OCI-LY1 (cell line): ENCODE measurements at regions not wholly inside any gene's neighbourhood (a gene's known extent, or its start where the extent isn't known, plus 50 kb on each side); places are given as distances from the start of the nearest gene placed in this dataset.

Experiments used
- H2AFZ ChIP-seq: fragments of 200-600 bp; sonication (generic), shearing (Covaris generic); 2 replicates; pipeline ENCODE4 v1.6.0; 2014; ENCODE audit warnings: antibody characterized with exemption, mild to moderate bottlenecking, low read length
- H3F3A ChIP-seq: fragments of 200-600 bp; sonication (generic), shearing (Covaris generic); 2 replicates; pipeline ENCODE4 v1.6.0; 2014; ENCODE audit warnings: mild to moderate bottlenecking, antibody characterized with exemption, low read length, moderate library complexity; ENCODE audit not compliant: insufficient read depth
- H3K27ac ChIP-seq: fragments of 200-600 bp; sonication (generic); 2 replicates; pipeline ENCODE4 v1.5.1; 2014; ENCODE audit warnings: low read length, mixed run types, mild to moderate bottlenecking, low read depth; ENCODE audit not compliant: poor library complexity, severe bottlenecking
- H3K27me3 ChIP-seq: fragments of 200-600 bp; sonication (generic); 2 replicates; pipeline ENCODE4 v1.6.0; 2014; ENCODE audit warnings: antibody characterized with exemption, mild to moderate bottlenecking, low read length, moderate library complexity; ENCODE audit not compliant: insufficient read depth
- H3K36me3 ChIP-seq: fragments of 200-600 bp; sonication (generic); 2 replicates; pipeline ENCODE4 v1.6.1; 2014; ENCODE audit warnings: mild to moderate bottlenecking, antibody characterized with exemption, low read length, moderate library complexity, mixed read lengths; ENCODE audit not compliant: insufficient read depth
- H3K4me1 ChIP-seq: fragments of 200-600 bp; sonication (generic); 2 replicates; pipeline ENCODE4 v1.5.1; 2014; ENCODE audit warnings: mild to moderate bottlenecking, low read length, moderate library complexity; ENCODE audit not compliant: insufficient read depth, severe bottlenecking
- H3K4me2 ChIP-seq: fragments of 200-600 bp; sonication (generic), shearing (Covaris generic); 2 replicates; pipeline ENCODE4 v1.6.1; 2014; ENCODE audit warnings: low read length
- H3K4me3 ChIP-seq: fragments of 200-600 bp; sonication (generic); 2 replicates; pipeline ENCODE4 v1.5.1; 2014; ENCODE audit warnings: low read length, low read depth, mild to moderate bottlenecking, mixed read lengths; ENCODE audit not compliant: poor library complexity, severe bottlenecking
- H3K79me2 ChIP-seq: fragments of 200-600 bp; shearing (Covaris generic); 2 replicates; pipeline ENCODE4 v1.6.1; 2016; ENCODE audit warnings: mixed run types, low read length, mixed read lengths; ENCODE audit not compliant: insufficient read depth
- H3K9ac ChIP-seq: fragments of 200-600 bp; sonication (generic), shearing (Covaris generic); 2 replicates; pipeline ENCODE4 v1.6.1; 2014; ENCODE audit warnings: mild to moderate bottlenecking, low read length, mixed read lengths
- H3K9me2 ChIP-seq: fragments of 200-600 bp; sonication (generic), shearing (Covaris generic); 2 replicates; pipeline ENCODE4 v1.6.1; 2014; ENCODE audit warnings: low read depth, mild to moderate bottlenecking, low read length, mixed read lengths
- H3K9me3 ChIP-seq: fragments of 200-600 bp; shearing (Covaris generic); 2 replicates; pipeline ENCODE4 v1.6.1; 2014; ENCODE audit warnings: low read length, mixed read lengths
- H4K20me1 ChIP-seq: fragments of 200-600 bp; sonication (generic), shearing (Covaris generic); 2 replicates; pipeline ENCODE4 v1.6.0; 2016; ENCODE audit warnings: mild to moderate bottlenecking, low read length; ENCODE audit not compliant: insufficient read depth
- CTCF ChIP-seq: fragments of 200-600 bp; sonication (generic), shearing (Covaris generic); IDR thresholded peaks from 2 replicates; pipeline ENCODE4 v1.5.1; 2017; ENCODE audit warnings: mild to moderate bottlenecking, antibody characterized with exemption, low read length, moderate library complexity, mixed read lengths
- EZH2 ChIP-seq: fragments of 200-600 bp; sonication (generic), shearing (Covaris generic); IDR thresholded peaks from 2 replicates; pipeline ENCODE4 v1.8.0; 2017; ENCODE audit warnings: borderline replicate concordance, mixed run types, mild to moderate bottlenecking, antibody characterized with exemption, low read length, moderate library complexity, mixed read lengths

DNA sequence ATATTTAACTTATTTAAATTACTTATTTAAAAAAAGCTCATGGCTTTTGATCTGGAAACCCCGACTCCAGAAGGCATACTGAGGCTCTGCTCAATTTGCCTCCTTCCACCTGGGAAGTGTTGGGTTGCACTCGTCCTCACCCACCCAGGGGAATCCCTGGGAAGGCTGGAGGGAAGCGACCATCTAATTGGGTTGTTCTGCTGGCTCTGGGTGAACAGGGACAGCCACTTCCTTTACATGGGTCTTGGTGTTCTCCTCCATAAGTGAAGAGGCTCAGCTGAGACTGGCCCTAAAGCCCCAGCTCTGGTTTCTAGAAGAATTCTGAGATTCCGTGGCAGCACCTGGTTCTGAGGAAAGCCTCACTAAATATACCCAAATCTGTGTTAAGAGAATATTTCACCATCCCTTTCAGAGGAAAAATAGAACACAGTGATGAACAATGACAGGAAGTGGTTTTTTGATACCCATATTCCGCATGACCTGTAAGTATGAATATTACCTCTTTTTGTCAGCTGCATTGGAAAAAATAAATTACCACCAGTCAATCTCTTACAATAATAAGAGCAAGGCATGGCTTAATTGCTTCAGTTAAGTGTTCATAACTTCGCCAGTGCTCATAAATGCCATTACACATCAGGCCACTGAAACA, 131.1 kb upstream of the SHH start:
- H3K27me3 ChIP-seq, result no peaks in the 10 kb centered on the region
- no peak overlapping the region for H3K9ac ChIP-seq
- H3K79me2 ChIP-seq, result no peaks in the 10 kb centered on the region
- H3K4me3 ChIP-seq, result no peak overlapping the region
- no peak overlapping the region for H2AFZ ChIP-seq
- H3K9me2 ChIP-seq, result no peaks in the 10 kb centered on the region
- no peaks in the 10 kb centered on the region for H3K36me3 ChIP-seq
- H3K4me1 ChIP-seq, result no peaks in the 10 kb centered on the region
- no peaks in the 10 kb centered on the region for H3K9me3 ChIP-seq
- TF ChIP-seq CTCF, result no peak
- TF ChIP-seq EZH2, result no peak
- H4K20me1 ChIP-seq, result no peaks in the 10 kb centered on the region
- H3K4me2 ChIP-seq, result no peak overlapping the region
- no peak overlapping the region for H3K27ac ChIP-seq
- H3F3A ChIP-seq, result no peaks in the 10 kb centered on the region

DNA sequence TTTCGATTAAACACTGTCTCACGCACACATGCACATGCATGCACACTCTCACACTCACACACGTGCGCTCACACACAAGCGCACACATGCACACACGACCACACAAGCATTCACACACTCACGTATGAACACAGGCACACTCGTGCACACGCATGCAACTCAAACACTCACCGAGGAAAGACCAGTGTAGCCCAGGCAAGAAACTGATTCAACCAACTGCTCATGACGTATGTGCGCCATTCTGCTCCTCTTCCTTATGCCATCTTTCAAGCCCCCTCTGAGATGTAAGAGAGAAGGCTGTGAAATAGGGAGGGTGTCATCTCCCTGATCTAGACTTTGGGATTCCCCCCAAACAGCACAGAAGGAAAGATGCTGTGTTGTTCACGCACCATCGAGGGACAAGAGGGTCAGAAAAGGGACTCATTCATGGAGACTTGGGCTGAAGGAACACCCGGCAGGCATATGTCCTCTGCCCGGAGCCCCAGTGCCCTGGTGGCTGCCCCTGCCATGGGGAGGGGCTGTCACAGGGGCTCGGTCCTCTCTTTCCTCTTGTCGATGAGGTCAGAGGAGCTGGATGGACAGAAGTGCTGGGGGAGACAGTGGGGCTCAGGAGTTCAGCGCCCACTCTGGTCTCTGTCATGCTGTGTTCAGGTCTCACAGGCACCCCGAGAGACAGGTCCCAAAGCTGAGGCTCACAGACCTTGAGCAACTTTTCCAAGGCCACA, 130.1 kb upstream of the SHH start:
- Histone ChIP-seq H3K27me3 (no peaks in the 10 kb centered on the region), H3K27ac (no peak overlapping the region), H3K4me3 (no peak overlapping the region), H3K79me2 (no peaks in the 10 kb centered on the region), H3K9me3 (no peaks in the 10 kb centered on the region), H3K4me1 (no peaks in the 10 kb centered on the region), H4K20me1 (no peaks in the 10 kb centered on the region), H3K9ac (no peak overlapping the region), H3K9me2 (no peaks in the 10 kb centered on the region), H3K4me2 (no peak overlapping the region), H2AFZ (no peak overlapping the region), H3F3A (no peaks in the 10 kb centered on the region), H3K36me3 (no peaks in the 10 kb centered on the region)
- TF ChIP-seq EZH2 (no peak), CTCF (no peak)

DNA sequence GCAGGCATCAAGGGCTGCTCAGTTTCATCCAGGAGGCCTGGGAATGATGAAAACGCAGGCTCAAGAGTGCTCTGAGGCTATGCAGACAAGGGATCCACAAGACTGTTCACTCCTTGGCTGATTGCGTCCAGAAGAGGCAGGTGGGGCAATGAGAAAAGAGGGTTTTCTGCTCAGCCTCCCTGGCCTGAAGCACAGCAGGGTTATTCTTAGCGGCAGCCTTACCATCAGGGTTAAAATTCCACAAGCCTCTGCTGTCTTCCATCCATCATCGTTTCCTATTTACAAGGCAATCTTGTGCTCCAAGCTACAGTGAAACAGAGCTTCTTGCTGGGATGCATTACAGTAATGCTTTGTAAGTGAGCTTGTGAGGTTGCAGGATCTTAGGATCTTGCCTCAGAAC, 129.4 kb upstream of the SHH start:
- H3K4me1 ChIP-seq, result no peaks in the 10 kb centered on the region
- H2AFZ ChIP-seq, result no peak overlapping the region
- H3K79me2 ChIP-seq, result no peaks in the 10 kb centered on the region
- no peak overlapping the region for H3K27ac ChIP-seq
- H3K9me3 ChIP-seq, result no peaks in the 10 kb centered on the region
- no peak for TF ChIP-seq CTCF
- no peak overlapping the region for H3K9ac ChIP-seq
- no peaks in the 10 kb centered on the region for H3K27me3 ChIP-seq
- no peak overlapping the region for H3K4me2 ChIP-seq
- no peaks in the 10 kb centered on the region for H3K9me2 ChIP-seq
- H4K20me1 ChIP-seq, result no peaks in the 10 kb centered on the region
- H3K4me3 ChIP-seq, result no peak overlapping the region
- no peaks in the 10 kb centered on the region for H3K36me3 ChIP-seq
- H3F3A ChIP-seq, result no peaks in the 10 kb centered on the region
